Stimulated activated CD8-positive, alpha-beta memory T cell treated with anti-CD3 and anti-CD28 coated beads, Interleukin-12 subunit alpha, Interleukin-12 subunit beta, amount 100 ng/mL, for 1 hour (primary cell): ENCODE measurements at regions not wholly inside any gene's neighbourhood (a gene's known extent, or its start where the extent isn't known, plus 50 kb on each side); places are given as distances from the start of the nearest gene placed in this dataset.
A peak's percentile ranks its signal among the peaks of the same experiment; 100 is the strongest.

ENCODE experiments used
- DNase-seq: peaks from one replicate; pipeline ENCODE4 v3.0.0-alpha.2; 2020; ENCODE audit warnings: low read depth

- no peak for DNase-seq
Observed at GRCh38 chr4:145346081-145346480, 135.6 kb upstream of the SMAD1 start.

DNA sequence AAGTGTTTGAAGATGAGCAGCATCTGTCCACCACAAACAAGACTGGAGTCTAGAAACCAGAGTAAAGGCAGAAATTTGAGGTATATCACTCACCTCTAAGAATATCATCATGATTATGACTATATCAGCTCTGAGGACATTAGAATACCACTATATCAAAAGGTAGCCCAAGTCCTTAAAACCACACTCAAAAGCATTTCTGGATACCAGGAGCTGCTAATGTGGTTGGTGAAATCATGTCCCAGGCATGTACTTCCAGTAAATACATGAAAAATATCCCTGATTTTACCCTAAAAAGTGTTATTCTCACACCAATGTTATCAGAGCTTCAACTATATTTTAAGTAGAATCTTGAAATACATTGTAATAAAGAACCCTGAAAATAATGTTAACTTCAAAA lies 136.3 kb upstream of the SMAD1 start:
- DNase-seq: no peak

GRCh38 chr4:145341381-145341780 lies 140.3 kb upstream of the SMAD1 start:
- DNase-seq: no peak

DNA sequence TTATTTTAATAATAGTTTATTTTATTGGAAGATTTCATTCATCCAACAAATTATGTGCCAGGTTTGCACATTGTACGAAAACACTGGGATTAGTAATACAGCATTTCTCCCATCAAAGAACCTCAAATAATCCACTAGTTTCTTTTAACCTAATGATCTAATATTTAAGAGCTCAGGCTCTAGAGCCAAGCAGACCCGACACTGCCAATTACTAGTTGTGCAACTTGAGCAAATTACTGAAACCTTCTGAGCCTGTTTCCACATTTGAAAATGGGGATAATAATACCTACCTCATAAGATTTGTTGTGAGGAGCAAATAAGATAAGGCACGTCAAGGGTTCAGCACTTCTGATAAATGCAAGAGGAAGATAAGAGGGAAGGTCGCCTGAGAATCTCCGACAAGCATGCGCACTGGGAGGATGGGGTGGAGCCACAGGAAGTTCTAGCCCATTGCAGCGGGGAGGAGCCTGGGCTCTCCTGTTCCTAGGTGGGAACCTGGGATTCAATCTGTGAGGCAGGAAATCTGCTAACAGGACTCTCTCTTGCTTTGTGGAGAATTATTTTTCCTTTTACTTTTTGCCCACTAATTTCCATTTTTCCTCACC lies 141.5 kb upstream of the SMAD1 start:
- DNase-seq: no peak

GRCh38 chr4:145339075-145339725 lies 142.5 kb upstream of the SMAD1 start:
- DNase-seq: no peak

- no peak for DNase-seq
Observed at GRCh38 chr4:145338568-145338967, 143.1 kb upstream of the SMAD1 start.

DNA sequence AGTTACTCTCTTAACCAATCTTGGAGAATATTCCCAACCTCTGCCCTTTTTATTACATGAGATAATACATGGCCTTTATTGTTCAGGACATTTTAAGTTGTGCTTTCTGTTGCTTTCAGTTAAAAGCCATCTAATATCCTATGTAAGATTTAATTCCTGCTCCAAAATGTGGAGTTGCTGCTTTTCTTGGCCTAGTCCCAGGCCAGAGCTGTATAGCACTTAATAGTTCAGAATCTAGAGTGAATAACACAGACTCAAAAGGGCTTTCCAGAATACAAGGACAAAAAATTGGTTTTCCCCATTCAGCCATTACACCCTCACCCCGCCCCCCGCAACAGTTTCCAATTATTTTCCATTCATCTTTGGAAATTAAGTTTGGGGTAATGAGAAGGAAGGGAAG lies 144.3 kb upstream of the SMAD1 start:
- DNase-seq: no peak

- DNase-seq: no peak
Observed at GRCh38 chr4:145333786-145334185, 147.9 kb upstream of the SMAD1 start.

GRCh38 chr4:145326491-145326890 lies 146.1 kb upstream of the OTUD4 start:
- no peak for DNase-seq

DNA sequence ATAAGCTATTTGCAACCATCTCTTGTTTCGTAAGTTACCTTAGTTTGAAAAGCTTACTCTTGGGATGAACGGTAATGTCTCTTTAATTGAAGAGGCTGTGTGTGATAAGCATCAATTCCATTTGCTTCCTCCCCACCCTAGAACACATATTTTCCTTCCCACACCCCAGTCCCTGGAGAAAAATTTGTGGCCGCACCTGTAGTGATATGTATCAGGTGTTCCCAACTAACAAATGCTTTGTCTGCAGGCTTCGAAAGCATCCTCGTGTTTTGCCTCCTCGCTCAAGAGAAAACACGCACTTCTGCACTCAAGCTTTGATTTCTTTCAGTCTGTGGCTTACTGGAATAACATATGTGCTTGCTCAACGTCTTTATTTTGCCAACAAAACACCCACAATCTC lies 143.8 kb upstream of the OTUD4 start:
- DNase-seq: no peak

- no peak for DNase-seq
Observed at GRCh38 chr4:145320294-145320693, 139.9 kb upstream of the OTUD4 start.

DNA sequence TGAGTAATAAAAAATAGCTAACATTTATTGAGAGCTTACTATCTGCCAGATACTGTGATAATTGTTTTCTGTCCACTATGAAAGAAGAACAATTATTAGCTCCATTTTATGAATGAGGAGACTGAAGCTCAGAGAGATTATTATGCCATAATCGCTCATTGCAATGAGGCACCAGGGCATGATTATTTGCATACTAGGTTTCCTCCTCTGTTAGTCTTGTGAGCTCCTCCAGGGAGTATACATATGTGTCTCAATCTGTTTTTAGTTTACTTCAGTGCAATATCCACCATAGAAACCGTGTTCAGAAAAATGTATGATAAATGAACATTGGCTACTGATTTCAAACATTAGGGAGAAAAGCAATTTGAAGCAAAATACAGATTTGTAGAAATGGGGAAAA lies 139.4 kb upstream of the OTUD4 start:
- DNase-seq: no peak

DNA sequence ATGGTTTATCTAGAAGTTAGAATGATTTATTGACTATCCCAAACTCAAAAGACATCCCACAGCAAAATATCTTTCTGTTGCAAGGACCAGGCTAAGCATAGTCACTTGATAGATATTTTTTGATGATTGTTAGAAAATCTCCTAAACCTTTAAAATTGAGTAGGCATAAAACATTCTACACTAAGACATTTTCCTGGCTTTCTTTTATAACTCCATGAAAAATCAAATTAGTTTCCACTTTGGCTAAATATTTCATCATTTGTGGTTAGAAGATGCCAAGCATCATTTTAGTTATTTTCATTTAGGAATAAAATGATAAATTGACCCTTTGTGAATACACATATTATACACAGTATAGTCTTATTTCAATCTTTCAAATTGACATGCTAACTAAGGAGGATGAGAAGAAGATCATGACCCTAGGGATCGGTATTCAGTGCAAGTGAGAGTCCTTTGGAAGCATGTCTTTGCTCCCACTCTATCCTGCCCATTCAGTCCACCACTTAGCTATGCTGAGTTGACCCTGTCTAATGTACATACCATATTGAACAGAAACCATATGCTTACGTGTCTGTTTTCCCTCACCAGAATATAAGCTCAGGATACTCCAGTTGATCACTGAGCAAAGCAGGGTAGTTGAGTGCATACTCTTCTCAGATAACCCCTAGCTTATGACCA lies 136.6 kb upstream of the OTUD4 start:
- no peak for DNase-seq

- DNase-seq: no peak
Observed at GRCh38 chr4:145315811-145316225, 135.4 kb upstream of the OTUD4 start.

DNA sequence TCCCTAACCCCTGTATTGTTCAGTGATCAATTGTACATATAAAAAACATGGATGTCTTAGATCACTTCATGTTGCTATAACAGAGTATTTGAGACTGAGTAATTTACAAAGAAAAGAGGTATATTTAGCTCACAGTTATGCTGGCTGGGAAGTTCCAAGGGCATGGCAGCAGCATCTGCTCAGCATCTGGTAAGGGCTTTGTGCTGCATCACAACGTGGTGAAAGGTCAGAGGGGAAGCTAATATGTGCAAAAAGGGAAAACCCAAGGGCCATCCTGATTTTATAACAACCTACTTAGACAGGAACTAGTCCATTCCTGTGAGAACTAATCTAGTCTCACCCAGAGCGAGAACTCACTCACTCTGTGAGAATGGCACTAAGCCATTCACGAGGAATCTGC lies 128.2 kb upstream of the OTUD4 start:
- DNase-seq: no peak

DNA sequence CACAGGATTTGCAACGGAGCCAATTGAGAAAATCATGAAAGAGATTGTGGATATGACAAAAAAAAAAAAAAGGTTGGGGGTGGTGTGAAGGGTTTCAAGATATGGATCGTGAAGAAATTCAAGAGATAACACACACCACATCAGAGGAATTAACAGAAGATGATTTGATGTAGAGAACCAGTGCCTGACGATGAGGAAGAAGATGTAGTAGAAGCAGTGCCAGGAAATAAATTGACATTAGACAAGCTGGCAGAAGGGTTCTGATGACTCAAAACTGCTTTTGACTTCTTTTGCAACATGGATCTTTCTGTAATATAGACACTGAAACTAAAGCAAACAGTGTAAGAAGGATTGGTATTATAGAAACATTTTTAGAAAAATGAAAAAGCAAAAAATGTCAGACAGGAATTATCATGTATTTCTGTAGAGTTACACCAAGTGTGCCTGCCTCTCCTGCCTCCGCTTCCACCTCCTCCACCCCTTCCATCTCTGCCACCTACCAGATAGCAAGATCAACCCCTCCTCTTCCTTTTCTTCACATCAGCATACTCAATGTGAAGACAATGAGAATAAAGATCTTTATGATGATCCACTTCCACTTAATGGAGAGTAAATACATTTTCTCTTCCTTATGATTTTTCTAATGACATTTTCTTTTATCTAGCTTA lies 127.5 kb upstream of the OTUD4 start:
- DNase-seq: no peak

DNA sequence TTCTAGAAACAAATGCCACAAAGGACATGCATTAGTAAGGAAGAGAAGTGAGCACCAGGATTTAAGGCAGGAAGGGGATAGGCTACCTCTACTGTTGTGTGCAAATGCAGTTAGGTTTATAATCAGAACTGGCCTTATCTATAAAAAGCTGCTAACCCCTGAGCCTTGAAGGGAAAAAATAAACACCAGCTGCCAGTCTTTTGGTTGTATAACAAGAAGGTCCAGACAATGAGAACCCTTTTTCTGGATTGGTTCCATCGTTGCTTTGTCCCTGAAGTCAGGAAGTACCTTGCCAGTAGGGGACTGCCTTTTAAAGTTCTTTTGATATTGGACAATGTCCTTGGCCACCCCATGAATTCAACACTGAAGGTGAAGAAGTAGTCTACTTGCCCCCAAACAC lies 126.7 kb upstream of the OTUD4 start:
- no peak for DNase-seq

GRCh38 chr4:145302725-145303124 lies 122.3 kb upstream of the OTUD4 start:
- DNase-seq: no peak

DNA sequence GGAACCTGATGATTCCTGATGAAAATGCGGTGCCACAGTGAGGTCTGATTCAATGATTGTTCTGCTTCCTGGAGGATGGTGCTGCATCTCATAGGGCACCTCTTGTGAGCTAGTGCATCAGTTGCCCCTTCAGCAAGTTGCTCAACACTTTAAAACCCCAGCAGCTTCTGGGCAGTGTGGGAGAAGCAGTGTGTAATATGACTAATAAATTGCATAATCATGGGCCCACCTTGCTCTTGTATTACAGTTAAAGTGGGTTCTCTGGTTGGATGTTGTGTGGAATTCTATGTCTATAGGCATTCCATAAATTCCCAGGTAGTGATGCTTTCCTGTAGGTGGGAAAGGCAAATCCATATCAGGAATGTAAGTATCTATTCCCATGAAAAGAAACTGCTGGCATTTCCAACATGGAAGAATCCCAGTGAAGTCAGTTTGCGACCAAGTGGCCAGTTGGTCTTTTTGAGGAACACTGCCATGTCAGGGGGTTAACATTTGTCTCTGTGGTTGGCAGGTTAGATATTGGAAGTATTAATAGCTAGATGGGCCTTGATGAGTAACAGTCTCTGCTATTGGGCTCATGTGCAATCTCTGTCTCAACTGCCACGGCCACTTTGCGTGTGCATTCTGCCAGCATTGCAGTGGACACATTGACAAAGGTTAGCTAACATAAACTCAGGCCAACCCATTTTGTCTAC lies 121.1 kb upstream of the OTUD4 start:
- no peak for DNase-seq

DNA sequence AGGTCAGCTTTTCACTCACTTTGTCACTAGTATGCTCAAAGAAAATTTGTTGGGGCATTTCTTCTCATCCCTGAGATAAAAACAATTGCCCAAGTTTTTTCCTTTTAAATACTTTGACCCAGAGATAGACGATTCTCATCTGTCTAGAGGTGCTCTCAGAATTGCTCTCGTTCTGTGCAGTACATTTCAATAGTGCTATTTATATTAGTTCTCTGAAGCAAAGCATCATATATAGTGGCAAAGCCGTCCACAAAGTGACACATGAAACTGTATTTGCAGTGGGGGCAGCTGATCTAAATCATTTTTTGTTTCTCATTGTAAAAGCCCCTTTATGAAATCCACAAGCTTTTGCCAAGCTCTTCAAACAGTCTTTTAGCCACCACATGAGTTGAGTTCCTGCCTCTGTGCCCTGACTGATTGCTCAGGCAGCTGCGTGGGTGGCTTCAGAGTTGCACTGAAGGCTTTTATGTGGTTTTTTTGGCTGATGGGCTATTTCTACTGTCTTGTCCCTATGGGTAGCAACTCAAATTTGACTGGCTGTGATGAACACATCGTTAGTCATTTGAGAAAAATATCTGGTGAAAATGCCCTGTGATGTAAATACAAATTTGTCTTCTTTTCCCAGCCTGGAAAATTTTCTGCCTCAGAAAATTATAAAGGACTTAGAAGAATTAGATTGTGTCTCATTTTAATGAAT lies 119.1 kb upstream of the OTUD4 start:
- DNase-seq: peak; percentile 33

GRCh38 chr4:145298885-145299284 lies 118.5 kb upstream of the OTUD4 start:
- DNase-seq: no peak

DNA sequence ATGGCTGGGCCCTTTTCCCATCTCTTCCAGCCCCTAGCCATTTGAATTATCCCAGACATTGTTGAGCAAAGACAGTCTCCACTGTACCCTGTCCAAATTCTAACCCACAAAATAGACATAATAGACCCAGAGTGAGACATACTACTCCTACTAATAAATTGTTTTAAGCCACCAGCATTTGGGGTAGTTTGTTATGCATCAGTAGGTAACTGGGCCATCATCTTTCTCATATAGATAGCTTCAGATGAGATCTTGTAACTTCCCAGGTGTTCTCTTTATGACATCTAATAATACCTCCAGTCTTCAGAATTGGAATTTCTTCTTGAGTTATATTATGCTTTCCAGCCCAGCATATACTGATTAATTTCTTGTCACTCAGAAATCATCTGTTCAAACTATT lies 117.2 kb upstream of the OTUD4 start:
- no peak for DNase-seq
